GM12878 (cell line): ENCODE measurements at regions not wholly inside any gene's neighbourhood (a gene's known extent, or its start where the extent isn't known, plus 50 kb on each side); places are given as distances from the start of the nearest gene placed in this dataset.

Experiments used
- MTA2 ChIP-seq: fragments of 450-650 bp; IDR thresholded peaks from 2 replicates; pipeline ENCODE4 v1.6.1; 2016; ENCODE audit warnings: low read depth, mild to moderate bottlenecking, moderate library complexity
- TAF1 ChIP-seq: IDR thresholded peaks from 2 replicates; pipeline ENCODE4 v1.6.1; 2011; ENCODE audit warnings: mild to moderate bottlenecking, low read depth, low read length, borderline replicate concordance

DNA sequence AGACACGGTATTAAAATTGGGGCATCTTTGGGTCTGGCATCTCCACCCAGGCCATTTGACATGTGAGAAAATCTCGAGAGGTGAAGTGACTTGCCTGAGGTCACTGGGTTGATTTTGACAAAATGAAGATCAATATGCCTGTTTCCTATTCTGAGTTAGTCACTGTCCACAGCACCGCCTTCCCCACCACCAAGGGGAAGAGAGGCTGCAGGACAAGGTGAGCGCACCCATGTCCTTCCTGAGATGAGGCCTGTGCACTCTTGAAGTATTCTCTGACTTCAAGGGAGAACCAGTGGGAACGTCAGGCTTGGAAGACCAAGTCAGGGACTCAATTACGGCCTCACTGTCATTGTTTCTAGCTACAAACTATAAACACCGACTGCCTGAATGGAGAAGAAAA is 49.9 kb upstream of the WSB1 start:
- TF ChIP-seq MTA2 (no peak), TAF1 (no peak)
